KMS-11 (cell line): ENCODE measurements at regions not wholly inside any gene's neighbourhood (a gene's known extent, or its start where the extent isn't known, plus 50 kb on each side); places are given as distances from the start of the nearest gene placed in this dataset.

ENCODE experiments used
- H2AFZ ChIP-seq: fragments of 200-600 bp; sonication (generic); 2 replicates; pipeline ENCODE4 v1.6.1; 2016; ENCODE audit warnings: antibody characterized with exemption, mixed run types, low read depth
- H3K27ac ChIP-seq: fragments of 200-600 bp; sonication (generic); 2 replicates; pipeline ENCODE4 v1.6.1; 2016; ENCODE audit warnings: mild to moderate bottlenecking, mixed run types
- H3K27me3 ChIP-seq: fragments of 200-600 bp; sonication (generic); 2 replicates; pipeline ENCODE4 v1.6.1; 2017; ENCODE audit warnings: mild to moderate bottlenecking, low read depth, mixed run types, moderate library complexity; ENCODE audit not compliant: insufficient read depth
- H3K36me3 ChIP-seq: fragments of 200-600 bp; sonication (generic); 2 replicates; pipeline ENCODE4 v1.6.1; 2017; ENCODE audit warnings: mild to moderate bottlenecking, mixed run types; ENCODE audit not compliant: insufficient read depth
- H3K4me1 ChIP-seq: fragments of 200-600 bp; sonication (generic); 2 replicates; pipeline ENCODE4 v1.6.1; 2016; ENCODE audit warnings: mild to moderate bottlenecking, low read depth, mixed run types; ENCODE audit not compliant: poor library complexity, severe bottlenecking
- H3K4me2 ChIP-seq: fragments of 200-600 bp; sonication (generic); 2 replicates; pipeline ENCODE4 v1.7.0; 2016; ENCODE audit warnings: mild to moderate bottlenecking, mixed run types
- H3K4me3 ChIP-seq: fragments of 200-600 bp; sonication (generic); IDR thresholded peaks from 2 replicates; pipeline ENCODE4 v1.6.1; 2017; ENCODE audit warnings: low read depth, low read length, mixed read lengths; ENCODE audit not compliant: insufficient read depth
- H3K79me2 ChIP-seq: fragments of 200-600 bp; sonication (generic); 2 replicates; pipeline ENCODE4 v1.6.1; 2016; ENCODE audit warnings: low read depth, mixed run types; ENCODE audit not compliant: insufficient read depth
- H3K9ac ChIP-seq: fragments of 200-600 bp; sonication (generic); 2 replicates; pipeline ENCODE4 v1.6.1; 2016; ENCODE audit warnings: mild to moderate bottlenecking, mixed run types
- H4K20me1 ChIP-seq: fragments of 200-600 bp; sonication (generic); 2 replicates; pipeline ENCODE4 v1.6.1; 2016; ENCODE audit warnings: mild to moderate bottlenecking, mixed run types; ENCODE audit not compliant: insufficient read depth
- TF ChIP-seq, protein P1 (sequence below): fragments of 200-600 bp; sonication (generic); conservative IDR thresholded peaks from 2 replicates; pipeline ENCODE4 v1.6.1; 2017; ENCODE audit warnings: low read depth, mild to moderate bottlenecking, antibody characterized with exemption, low read length, moderate library complexity, mixed read lengths

DNA sequence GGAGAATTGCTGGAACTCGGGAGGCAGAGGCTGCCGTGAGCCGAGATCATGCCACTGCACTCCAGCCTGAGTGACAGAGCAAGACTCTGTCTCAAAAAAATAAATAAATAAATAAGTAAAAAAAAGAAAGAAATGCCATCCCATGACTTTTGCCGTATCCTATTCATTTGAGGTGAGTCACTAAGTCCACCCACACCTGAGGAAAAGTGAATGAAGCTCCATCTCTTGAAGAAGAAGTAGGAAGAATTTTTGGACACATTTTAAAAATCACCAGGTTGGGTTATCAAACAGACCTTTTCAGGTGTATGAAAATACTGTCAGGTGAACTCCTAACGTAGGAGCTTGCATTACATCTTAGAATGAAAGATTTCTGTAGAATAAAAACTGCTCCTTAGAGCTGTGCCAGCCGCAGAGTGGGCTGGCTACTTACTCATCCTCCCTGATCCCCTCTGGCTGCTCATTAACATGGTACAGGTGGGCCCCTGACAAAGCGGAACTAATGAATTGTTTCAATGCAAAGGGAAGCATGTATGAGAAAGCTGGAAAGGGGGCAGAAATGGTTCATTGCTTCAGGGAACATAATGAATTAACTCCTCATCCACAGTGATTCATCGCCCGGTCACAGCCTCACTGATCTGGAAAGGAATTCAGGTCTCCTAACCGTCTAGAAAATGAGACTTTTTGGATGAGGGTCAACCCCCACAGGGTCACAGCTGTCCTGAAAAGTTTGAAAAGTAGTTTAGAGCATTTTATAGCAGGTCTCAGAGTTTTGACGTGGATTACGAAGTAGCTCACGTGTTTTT, 191.4 kb downstream of the SPP2 start:
- no peak overlapping the region for H3K4me3 ChIP-seq
- no peak overlapping the region for H3K9ac ChIP-seq
- no peaks in the 10 kb centered on the region for H4K20me1 ChIP-seq
- TF ChIP-seq, protein P1, sequence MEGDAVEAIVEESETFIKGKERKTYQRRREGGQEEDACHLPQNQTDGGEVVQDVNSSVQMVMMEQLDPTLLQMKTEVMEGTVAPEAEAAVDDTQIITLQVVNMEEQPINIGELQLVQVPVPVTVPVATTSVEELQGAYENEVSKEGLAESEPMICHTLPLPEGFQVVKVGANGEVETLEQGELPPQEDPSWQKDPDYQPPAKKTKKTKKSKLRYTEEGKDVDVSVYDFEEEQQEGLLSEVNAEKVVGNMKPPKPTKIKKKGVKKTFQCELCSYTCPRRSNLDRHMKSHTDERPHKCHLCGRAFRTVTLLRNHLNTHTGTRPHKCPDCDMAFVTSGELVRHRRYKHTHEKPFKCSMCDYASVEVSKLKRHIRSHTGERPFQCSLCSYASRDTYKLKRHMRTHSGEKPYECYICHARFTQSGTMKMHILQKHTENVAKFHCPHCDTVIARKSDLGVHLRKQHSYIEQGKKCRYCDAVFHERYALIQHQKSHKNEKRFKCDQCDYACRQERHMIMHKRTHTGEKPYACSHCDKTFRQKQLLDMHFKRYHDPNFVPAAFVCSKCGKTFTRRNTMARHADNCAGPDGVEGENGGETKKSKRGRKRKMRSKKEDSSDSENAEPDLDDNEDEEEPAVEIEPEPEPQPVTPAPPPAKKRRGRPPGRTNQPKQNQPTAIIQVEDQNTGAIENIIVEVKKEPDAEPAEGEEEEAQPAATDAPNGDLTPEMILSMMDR: no peak
- no peak overlapping the region for H3K4me2 ChIP-seq
- no peak overlapping the region for H2AFZ ChIP-seq
- no peaks in the 10 kb centered on the region for H3K79me2 ChIP-seq
- H3K36me3 ChIP-seq: no peaks in the 10 kb centered on the region
- no peak overlapping the region for H3K27ac ChIP-seq
- H3K27me3 ChIP-seq: no peaks in the 10 kb centered on the region
- no peaks in the 10 kb centered on the region for H3K4me1 ChIP-seq

DNA sequence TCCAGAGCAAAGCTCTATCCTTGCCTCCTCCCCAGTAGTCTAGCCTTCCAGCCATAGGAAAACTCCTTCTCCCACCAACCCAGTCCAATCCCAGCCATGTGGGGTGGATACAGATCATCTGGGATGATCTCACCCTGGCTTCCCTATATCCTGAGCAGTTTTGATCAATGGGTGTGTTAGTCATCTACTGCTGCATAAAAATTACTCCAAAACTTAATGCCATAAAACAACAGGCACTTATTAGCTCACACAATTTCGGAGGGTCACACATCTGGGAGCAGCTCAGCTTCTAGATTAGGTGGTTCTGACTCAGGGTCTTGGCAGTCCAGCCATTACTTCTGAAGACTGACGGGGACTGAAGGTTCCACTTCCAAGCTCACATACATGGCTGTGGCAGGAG, 190.4 kb downstream of the SPP2 start:
- Histone ChIP-seq H4K20me1 (no peaks in the 10 kb centered on the region), H3K4me3 (no peak overlapping the region), H3K9ac (no peak overlapping the region), H3K36me3 (no peaks in the 10 kb centered on the region), H3K27me3 (no peaks in the 10 kb centered on the region), H3K27ac (no peak overlapping the region), H3K4me2 (no peak overlapping the region), H3K4me1 (no peaks in the 10 kb centered on the region), H3K79me2 (no peaks in the 10 kb centered on the region), H2AFZ (no peak overlapping the region)
- TF ChIP-seq, protein P1: no peak

DNA sequence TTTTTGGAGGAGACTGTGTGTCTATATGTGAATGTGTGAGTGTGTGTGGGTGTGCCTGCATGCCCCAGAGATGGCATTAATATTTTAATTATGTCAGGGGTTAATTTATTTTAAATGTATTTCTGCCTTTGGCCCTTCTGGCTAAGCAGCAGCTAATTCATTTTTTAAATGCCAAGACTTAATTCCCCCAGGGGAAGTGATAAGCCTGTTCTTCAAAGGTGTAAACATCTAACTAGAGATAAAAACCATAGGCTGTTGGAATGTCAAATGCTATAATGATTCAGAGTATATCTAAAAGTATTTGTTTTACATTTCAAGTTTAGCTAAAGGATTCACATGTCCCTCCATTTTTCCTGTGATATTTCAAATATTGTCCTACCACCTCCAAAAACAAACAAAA, 184.7 kb downstream of the SPP2 start:
- H3K27me3 ChIP-seq: no peaks in the 10 kb centered on the region
- H3K4me3 ChIP-seq: no peak overlapping the region
- no peaks in the 10 kb centered on the region for H3K4me1 ChIP-seq
- H3K79me2 ChIP-seq: no peaks in the 10 kb centered on the region
- H3K27ac ChIP-seq: no peak overlapping the region
- TF ChIP-seq, protein P1: no peak
- no peaks in the 10 kb centered on the region for H4K20me1 ChIP-seq
- H3K36me3 ChIP-seq: no peaks in the 10 kb centered on the region
- H3K9ac ChIP-seq: no peak overlapping the region
- H3K4me2 ChIP-seq: no peak overlapping the region
- H2AFZ ChIP-seq: no peak overlapping the region

DNA sequence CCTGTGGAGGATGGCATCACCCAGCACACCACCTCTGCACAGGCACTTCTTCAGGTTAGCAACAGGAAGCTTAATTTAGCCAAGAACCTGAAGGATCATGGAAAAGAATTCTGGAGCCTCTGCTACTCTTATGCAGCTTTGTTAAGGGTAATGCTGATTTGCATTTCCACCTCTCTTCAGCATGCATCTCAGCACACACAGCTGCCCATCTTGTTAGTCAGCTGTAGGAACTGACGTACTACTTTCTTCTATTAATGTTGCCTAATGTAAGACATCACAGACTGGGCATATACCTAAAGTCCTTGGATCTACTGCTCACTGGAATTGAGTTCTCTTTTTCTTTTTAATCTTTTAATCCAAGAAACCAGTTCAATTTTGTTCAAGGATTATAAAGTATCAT, 181.0 kb downstream of the SPP2 start:
- TF ChIP-seq, protein P1: no peak
- Histone ChIP-seq H3K4me1 (no peaks in the 10 kb centered on the region), H3K4me3 (no peak overlapping the region), H3K4me2 (no peak overlapping the region), H3K9ac (no peak overlapping the region), H3K36me3 (no peaks in the 10 kb centered on the region), H2AFZ (no peak overlapping the region), H4K20me1 (no peaks in the 10 kb centered on the region), H3K27ac (no peak overlapping the region), H3K79me2 (no peaks in the 10 kb centered on the region), H3K27me3 (no peaks in the 10 kb centered on the region)
